GM21737 (cell line): ENCODE measurements at regions not wholly inside any gene's neighbourhood (a gene's known extent, or its start where the extent isn't known, plus 50 kb on each side); places are given as distances from the start of the nearest gene placed in this dataset.
"Not testable (repeated sequence)": the region's sequence is repeated elsewhere in the genome, so short reads cannot be mapped to it uniquely, and the experiment has no call there.

Experiments used
- ATAC-seq: cut with Tn5 transposase; IDR thresholded peaks from one replicate; pipeline ENCODE4 v1.9.1; 2021; ENCODE audit warnings: mild to moderate bottlenecking, moderate library complexity; ENCODE audit not compliant: unreplicated experiment

GRCh38 chr9:96133321-96134021 is 168.5 kb downstream of the HSD17B3 start:
- ATAC-seq = no peak

GRCh38 chr9:96131825-96132224 is 170.2 kb downstream of the HSD17B3 start:
- no peak for ATAC-seq

- ATAC-seq = no peak
These were observed 171.0 kb downstream of the HSD17B3 start for GRCh38 chr9:96130970-96131369.

GRCh38 chr9:96129747-96130146 is 172.2 kb downstream of the HSD17B3 start:
- ATAC-seq = no peak

- ATAC-seq = no peak
These were observed 173.1 kb downstream of the HSD17B3 start for GRCh38 chr9:96128880-96129279.

- ATAC-seq = no peak
These were observed 175.6 kb downstream of the HSD17B3 start for GRCh38 chr9:96126321-96126881.

GRCh38 chr9:96125624-96126023 is 176.4 kb downstream of the HSD17B3 start:
- no peak for ATAC-seq

- no peak for ATAC-seq
These were observed 179.2 kb downstream of the HSD17B3 start for GRCh38 chr9:96122751-96123150.

- no peak for ATAC-seq
These were observed 179.7 kb downstream of the HSD17B3 start for GRCh38 chr9:96122282-96122681.

GRCh38 chr9:96121136-96121535 is 180.8 kb downstream of the HSD17B3 start:
- ATAC-seq = no peak

GRCh38 chr9:96117398-96118080 is 184.4 kb downstream of the HSD17B3 start:
- ATAC-seq = no peak

- ATAC-seq = no peak
These were observed 185.5 kb downstream of the HSD17B3 start for GRCh38 chr9:96116275-96117064.

- ATAC-seq = no peak
These were observed 186.1 kb downstream of the HSD17B3 start for GRCh38 chr9:96115836-96116235.

GRCh38 chr9:96113032-96113431 is 188.9 kb downstream of the HSD17B3 start:
- no peak for ATAC-seq

GRCh38 chr9:96109680-96110351 is 192.2 kb downstream of the HSD17B3 start:
- no peak for ATAC-seq

GRCh38 chr9:96108691-96109380 is 193.1 kb downstream of the HSD17B3 start:
- no peak for ATAC-seq

- no peak for ATAC-seq
These were observed 194.5 kb downstream of the HSD17B3 start for GRCh38 chr9:96107436-96107835.

- ATAC-seq = no peak
These were observed 201.3 kb downstream of the HSD17B3 start for GRCh38 chr9:96100385-96101300.

- ATAC-seq = not testable (repeated sequence)
These were observed 211.3 kb downstream of the HSD17B3 start for GRCh38 chr9:96090630-96091029.
